Activated CD8-positive, alpha-beta memory T cell treated with anti-CD3 and anti-CD28 coated beads, Interleukin-2, amount 10 ng/mL, durations not matched to agents 7 days and 5 days (primary cell): ENCODE measurements at regions not wholly inside any gene's neighbourhood (a gene's known extent, or its start where the extent isn't known, plus 50 kb on each side); places are given as distances from the start of the nearest gene placed in this dataset.
A peak's percentile ranks its signal among the peaks of the same experiment; 100 is the strongest.

Experiments
- ATAC-seq: fragments of 150-1000 bp; cut with Tn5 transposase; one replicate; pipeline ENCODE4 v1.10.0; 2021; ENCODE audit warnings: moderate library complexity
- CTCF ChIA-PET: fragments of 350-600 bp; sonication (Branson Sonifier 250); formaldehyde crosslinking; loops from one replicate; lab custom pipeline; 2021; ENCODE audit warnings: antibody characterized with exemption; lab: Charles Lee
- DNase-seq: peaks from one replicate; pipeline ENCODE4 v3.0.0-alpha.2; 2020
- H3K27ac Mint-ChIP-seq: one replicate; pipeline ENCODE4 v1.8.0; 2021; ENCODE audit warnings: mild to moderate bottlenecking, mixed read lengths
- H3K27me3 Mint-ChIP-seq: one replicate; pipeline ENCODE4 v1.8.0; 2021; ENCODE audit warnings: mixed read lengths
- H3K36me3 Mint-ChIP-seq: one replicate; pipeline ENCODE4 v1.8.0; 2021; ENCODE audit warnings: mild to moderate bottlenecking, mixed read lengths
- H3K4me1 Mint-ChIP-seq: one replicate; pipeline ENCODE4 v1.8.0; 2021; ENCODE audit warnings: mixed read lengths
- H3K4me3 Mint-ChIP-seq: one replicate; pipeline ENCODE4 v1.8.0; 2021; ENCODE audit warnings: mild to moderate bottlenecking, moderate library complexity, mixed read lengths
- H3K9me3 Mint-ChIP-seq: one replicate; pipeline ENCODE4 v1.8.0; 2022; ENCODE audit warnings: low read depth, mixed read lengths

GRCh38 chr3:44011680-44012079, 230.0 kb upstream of the TOPAZ1 start:
- no peak for DNase-seq
- H3K4me3 Mint-ChIP-seq = no peak overlapping the region
- no peak overlapping the region for H3K27ac Mint-ChIP-seq
- no peak for ATAC-seq
- peaks cover 6% of the 10 kb centered on the region for H3K4me1 Mint-ChIP-seq
- CTCF ChIA-PET = no interaction called here
- H3K36me3 Mint-ChIP-seq = no peaks in the 10 kb centered on the region
- peaks cover 43% of the 10 kb centered on the region for H3K27me3 Mint-ChIP-seq
- no peaks in the 10 kb centered on the region for H3K9me3 Mint-ChIP-seq

GRCh38 chr3:44012160-44012899, 229.4 kb upstream of the TOPAZ1 start:
- H3K27me3 Mint-ChIP-seq = peaks cover 45% of the 10 kb centered on the region
- DNase-seq (no peak), ATAC-seq (no peak)
- peaks cover 12% of the 10 kb centered on the region for H3K4me1 Mint-ChIP-seq
- no peaks in the 10 kb centered on the region for H3K36me3 Mint-ChIP-seq
- CTCF ChIA-PET = no interaction called here
- H3K4me3 Mint-ChIP-seq = no peak overlapping the region
- no peaks in the 10 kb centered on the region for H3K9me3 Mint-ChIP-seq
- no peak overlapping the region for H3K27ac Mint-ChIP-seq

GRCh38 chr3:44013967-44014366, 227.7 kb upstream of the TOPAZ1 start:
- Mint-ChIP-seq H3K4me1 (peaks cover 15% of the 10 kb centered on the region), H3K36me3 (no peaks in the 10 kb centered on the region), H3K4me3 (no peak overlapping the region), H3K9me3 (no peaks in the 10 kb centered on the region), H3K27ac (no peak overlapping the region), H3K27me3 (peaks cover 49% of the 10 kb centered on the region)
- CTCF ChIA-PET = no interaction called here
- ATAC-seq = no peak
- DNase-seq = no peak

- Mint-ChIP-seq H3K27me3 (peaks cover 52% of the 10 kb centered on the region), H3K36me3 (no peaks in the 10 kb centered on the region), H3K4me1 (peaks cover 15% of the 10 kb centered on the region), H3K9me3 (no peaks in the 10 kb centered on the region), H3K27ac (no peak overlapping the region), H3K4me3 (no peak overlapping the region)
- CTCF ChIA-PET = no interaction called here
- no peak for ATAC-seq
- DNase-seq = no peak
Measured at GRCh38 chr3:44015170-44015569, 226.5 kb upstream of the TOPAZ1 start.

- CTCF ChIA-PET = no interaction called here
- ATAC-seq (peak; percentile 51), DNase-seq (peak; percentile 71)
- H3K27ac Mint-ChIP-seq = no peak overlapping the region
- peaks cover 15% of the 10 kb centered on the region for H3K4me1 Mint-ChIP-seq
- H3K36me3 Mint-ChIP-seq = no peaks in the 10 kb centered on the region
- peaks cover 58% of the 10 kb centered on the region for H3K27me3 Mint-ChIP-seq
- no peaks in the 10 kb centered on the region for H3K9me3 Mint-ChIP-seq
- H3K4me3 Mint-ChIP-seq = no peak overlapping the region
Measured at GRCh38 chr3:44016818-44017217, 224.9 kb upstream of the TOPAZ1 start.

GRCh38 chr3:44018926-44019325, 222.8 kb upstream of the TOPAZ1 start:
- H3K4me3 Mint-ChIP-seq = no peak overlapping the region
- no peak for ATAC-seq
- H3K27me3 Mint-ChIP-seq = peaks cover 71% of the 10 kb centered on the region
- H3K4me1 Mint-ChIP-seq = peaks cover 20% of the 10 kb centered on the region
- DNase-seq = no peak
- no peak overlapping the region for H3K27ac Mint-ChIP-seq
- H3K9me3 Mint-ChIP-seq = no peaks in the 10 kb centered on the region
- no peaks in the 10 kb centered on the region for H3K36me3 Mint-ChIP-seq
- CTCF ChIA-PET = no interaction called here

GRCh38 chr3:44019736-44020135, 221.9 kb upstream of the TOPAZ1 start:
- Mint-ChIP-seq H3K27me3 (peaks cover 79% of the 10 kb centered on the region), H3K9me3 (no peaks in the 10 kb centered on the region), H3K27ac (no peak overlapping the region), H3K36me3 (no peaks in the 10 kb centered on the region), H3K4me1 (peaks cover 20% of the 10 kb centered on the region), H3K4me3 (no peak overlapping the region)
- DNase-seq (no peak), ATAC-seq (no peak)
- CTCF ChIA-PET = no interaction called here

- H3K9me3 Mint-ChIP-seq = no peaks in the 10 kb centered on the region
- H3K4me3 Mint-ChIP-seq = no peak overlapping the region
- DNase-seq (no peak), ATAC-seq (no peak)
- peaks cover 83% of the 10 kb centered on the region for H3K27me3 Mint-ChIP-seq
- no peak overlapping the region for H3K27ac Mint-ChIP-seq
- H3K36me3 Mint-ChIP-seq = no peaks in the 10 kb centered on the region
- CTCF ChIA-PET = no interaction called here
- H3K4me1 Mint-ChIP-seq = peaks cover 20% of the 10 kb centered on the region
Measured at GRCh38 chr3:44020143-44020542, 221.5 kb upstream of the TOPAZ1 start.

GRCh38 chr3:44021651-44022594, 219.8 kb upstream of the TOPAZ1 start:
- Mint-ChIP-seq H3K36me3 (no peaks in the 10 kb centered on the region), H3K9me3 (no peaks in the 10 kb centered on the region), H3K27me3 (peaks cover 86% of the 10 kb centered on the region), H3K27ac (no peak overlapping the region), H3K4me1 (peaks cover 12% of the 10 kb centered on the region), H3K4me3 (no peak overlapping the region)
- no peak for DNase-seq
- ATAC-seq = no peak
- CTCF ChIA-PET = no interaction called here

- Mint-ChIP-seq H3K4me3 (no peak overlapping the region), H3K4me1 (peaks cover 5% of the 10 kb centered on the region), H3K9me3 (no peaks in the 10 kb centered on the region), H3K27me3 (peaks cover 78% of the 10 kb centered on the region), H3K27ac (no peak overlapping the region), H3K36me3 (no peaks in the 10 kb centered on the region)
- DNase-seq (no peak), ATAC-seq (no peak)
- CTCF ChIA-PET = no interaction called here
Measured at GRCh38 chr3:44023961-44024593, 217.6 kb upstream of the TOPAZ1 start.

- Mint-ChIP-seq H3K27me3 (peaks cover 68% of the 10 kb centered on the region), H3K4me3 (no peak overlapping the region), H3K36me3 (no peaks in the 10 kb centered on the region), H3K9me3 (no peaks in the 10 kb centered on the region), H3K27ac (no peak overlapping the region), H3K4me1 (peaks cover 5% of the 10 kb centered on the region)
- CTCF ChIA-PET = no interaction called here
- ATAC-seq = no peak
- no peak for DNase-seq
Measured at GRCh38 chr3:44026220-44026865, 215.3 kb upstream of the TOPAZ1 start.

GRCh38 chr3:44029100-44029499, 212.6 kb upstream of the TOPAZ1 start:
- no peak for ATAC-seq
- Mint-ChIP-seq H3K4me1 (no peaks in the 10 kb centered on the region), H3K27ac (no peak overlapping the region), H3K36me3 (no peaks in the 10 kb centered on the region), H3K4me3 (no peak overlapping the region), H3K9me3 (no peaks in the 10 kb centered on the region), H3K27me3 (peaks cover 55% of the 10 kb centered on the region)
- CTCF ChIA-PET = no interaction called here
- DNase-seq = no peak

- CTCF ChIA-PET = no interaction called here
- Mint-ChIP-seq H3K4me3 (no peak overlapping the region), H3K36me3 (no peaks in the 10 kb centered on the region), H3K27ac (no peak overlapping the region), H3K4me1 (no peaks in the 10 kb centered on the region), H3K27me3 (peaks cover 47% of the 10 kb centered on the region), H3K9me3 (no peaks in the 10 kb centered on the region)
- ATAC-seq (no peak), DNase-seq (no peak)
Measured at GRCh38 chr3:44030285-44030684, 211.4 kb upstream of the TOPAZ1 start.
